ENCODE measurements at regions not wholly inside any gene's neighbourhood (a gene's known extent, or its start where the extent isn't known, plus 50 kb on each side); places are given as distances from the start of the nearest gene placed in this dataset.
"Not testable (repeated sequence)": the region's sequence is repeated elsewhere in the genome, so short reads cannot be mapped to it uniquely, and the experiment has no call there.

GRCh38 chr11:42768576-42768975 is 543.2 kb upstream of the API5 start:
- DNase-seq (ENCODE audit: low read depth): no peak

- DNase-seq (ENCODE audit: low read depth): no peak
These were observed 541.2 kb upstream of the API5 start for GRCh38 chr11:42770444-42771065.

GRCh38 chr11:42772886-42773285 is 538.9 kb upstream of the API5 start:
- no peak for DNase-seq (ENCODE audit: low read depth)

GRCh38 chr11:42773729-42774128 is 538.1 kb upstream of the API5 start:
- no peak for DNase-seq (ENCODE audit: low read depth)

- DNase-seq (ENCODE audit: low read depth): no peak
These were observed 537.2 kb upstream of the API5 start for GRCh38 chr11:42774567-42774966.

DNA sequence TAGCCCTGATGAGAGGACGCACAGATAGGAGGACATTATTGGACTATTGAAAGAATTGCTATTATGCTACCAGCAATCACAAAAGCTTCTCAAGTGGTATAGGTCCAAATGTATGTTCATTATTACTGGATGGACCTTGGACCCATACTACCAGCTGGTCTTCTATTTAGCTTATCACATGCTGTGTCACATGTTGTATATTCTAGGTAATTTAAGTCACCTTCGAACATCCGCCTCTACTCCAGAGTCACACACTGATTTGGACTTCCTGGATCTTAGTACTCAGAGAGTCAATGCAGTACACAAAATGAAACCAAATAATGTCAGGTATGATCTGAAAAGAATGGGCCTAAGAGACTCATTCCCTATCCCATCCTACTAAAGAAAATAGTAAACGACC is 534.0 kb upstream of the API5 start:
- DNase-seq (ENCODE audit: low read depth): no peak

DNA sequence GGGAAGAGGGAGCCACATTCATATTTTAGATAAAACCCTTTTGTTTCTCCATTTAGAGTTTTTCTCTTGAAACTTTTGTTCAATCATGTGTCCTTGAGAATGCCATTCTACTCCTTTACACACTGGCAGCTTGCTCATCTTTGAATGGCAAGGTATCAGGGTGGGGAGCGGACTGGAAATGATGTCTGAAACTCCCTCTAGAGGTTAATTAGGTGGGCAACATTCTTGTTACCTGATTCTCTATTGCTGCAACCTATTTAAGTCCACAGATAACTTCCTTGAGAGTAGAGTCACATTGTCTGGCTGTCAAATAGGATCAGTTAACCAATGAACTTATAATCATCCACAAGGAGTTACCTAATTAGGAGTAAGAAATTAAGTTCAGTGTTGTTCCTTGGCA is 533.6 kb upstream of the API5 start:
- no peak for DNase-seq (ENCODE audit: low read depth)

DNA sequence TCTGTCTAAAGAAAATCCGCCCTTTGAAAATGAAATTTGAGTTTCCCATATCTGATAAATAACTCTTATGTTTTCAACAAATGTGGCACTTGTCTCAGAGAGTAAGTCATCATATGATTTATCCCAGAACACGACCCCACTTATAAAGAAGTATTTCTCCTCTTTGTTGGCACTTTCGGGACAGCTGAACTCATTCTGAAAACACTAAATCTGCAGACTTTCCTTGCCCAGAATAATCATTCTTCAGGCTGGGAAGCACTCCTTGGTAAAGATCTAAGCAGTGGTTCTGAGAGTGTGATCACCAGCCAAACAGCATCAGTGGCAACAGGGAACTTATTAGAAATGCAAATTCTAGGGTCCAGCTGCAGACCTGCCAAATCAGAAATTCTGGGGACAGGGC is 532.2 kb upstream of the API5 start:
- DNase-seq (ENCODE audit: low read depth): no peak

- DNase-seq (ENCODE audit: low read depth): no peak
These were observed 524.8 kb upstream of the API5 start for GRCh38 chr11:42786981-42787380.

- not testable (repeated sequence) for DNase-seq (ENCODE audit: low read depth)
These were observed 516.3 kb upstream of the API5 start for GRCh38 chr11:42795483-42795882.

DNA sequence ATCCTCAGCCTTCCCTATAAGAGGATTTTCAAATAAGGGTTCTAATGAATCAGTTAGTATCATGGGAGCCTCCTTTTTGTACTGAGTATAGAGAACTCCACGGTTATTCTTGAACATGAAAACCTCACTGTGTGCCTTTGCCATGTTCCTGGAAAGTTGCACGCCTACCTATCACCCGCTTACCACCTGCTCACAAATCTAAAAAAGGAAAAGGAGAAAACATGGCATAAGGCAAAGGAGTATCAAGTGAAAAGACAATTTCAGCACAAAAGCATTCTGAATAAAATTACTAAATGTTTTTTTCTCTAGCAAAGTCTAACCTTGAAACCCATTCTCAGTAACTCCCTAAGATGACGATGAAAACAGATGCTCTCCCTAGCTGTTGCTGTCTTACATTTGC is 511.8 kb upstream of the API5 start:
- no peak for DNase-seq (ENCODE audit: low read depth)

GRCh38 chr11:42802201-42802899 is 509.4 kb upstream of the API5 start:
- DNase-seq (ENCODE audit: low read depth): no peak

GRCh38 chr11:42806191-42806590 is 505.6 kb upstream of the API5 start:
- DNase-seq (ENCODE audit: low read depth): no peak

GRCh38 chr11:42812361-42812760 is 499.4 kb upstream of the API5 start:
- DNase-seq (ENCODE audit: low read depth): no peak

- no peak for DNase-seq (ENCODE audit: low read depth)
These were observed 498.8 kb upstream of the API5 start for GRCh38 chr11:42812960-42813359.

DNA sequence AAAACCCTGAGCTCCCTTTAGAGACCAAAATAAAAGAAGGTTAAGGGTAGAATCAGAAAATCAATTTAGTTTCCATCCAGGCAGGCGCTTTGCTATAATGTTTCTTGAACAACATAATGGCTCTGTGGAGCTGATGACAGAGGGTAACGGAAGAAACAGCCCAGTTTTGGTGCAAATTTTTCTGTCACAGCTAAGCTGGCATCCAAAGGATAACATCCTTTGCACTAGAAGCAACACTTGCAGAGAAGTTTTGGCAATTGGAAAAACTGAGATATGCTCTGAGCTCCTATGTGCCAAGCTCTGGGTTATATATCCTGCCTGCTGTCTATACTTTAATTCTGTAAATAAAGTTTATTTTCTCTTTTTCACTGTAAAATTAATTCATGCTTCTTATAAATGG is 495.3 kb upstream of the API5 start:
- no peak for DNase-seq (ENCODE audit: low read depth)

DNA sequence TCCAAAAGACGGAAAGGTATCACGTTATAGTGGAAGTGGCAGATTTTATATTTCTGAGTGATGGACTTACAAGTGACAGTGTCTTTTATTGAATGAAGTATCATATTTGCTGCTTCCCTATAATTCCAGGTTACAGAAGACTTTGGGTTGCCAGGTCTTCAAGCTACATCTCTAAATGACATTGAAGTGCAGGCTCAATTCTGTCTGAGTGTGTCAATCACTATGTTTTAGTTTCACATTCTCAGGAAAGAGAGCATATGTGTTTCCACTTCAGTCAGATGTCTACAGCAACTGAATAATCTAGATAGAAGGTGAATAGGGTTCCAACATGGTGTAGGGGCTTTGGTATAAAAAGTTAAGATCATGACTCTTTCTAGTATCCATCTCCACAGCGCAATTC is 492.7 kb upstream of the API5 start:
- no peak for DNase-seq (ENCODE audit: low read depth)

GRCh38 chr11:42822188-42822587 is 489.6 kb upstream of the API5 start:
- not testable (repeated sequence) for DNase-seq (ENCODE audit: low read depth)

GRCh38 chr11:42823546-42823945 is 488.2 kb upstream of the API5 start:
- DNase-seq (ENCODE audit: low read depth): no peak

DNA sequence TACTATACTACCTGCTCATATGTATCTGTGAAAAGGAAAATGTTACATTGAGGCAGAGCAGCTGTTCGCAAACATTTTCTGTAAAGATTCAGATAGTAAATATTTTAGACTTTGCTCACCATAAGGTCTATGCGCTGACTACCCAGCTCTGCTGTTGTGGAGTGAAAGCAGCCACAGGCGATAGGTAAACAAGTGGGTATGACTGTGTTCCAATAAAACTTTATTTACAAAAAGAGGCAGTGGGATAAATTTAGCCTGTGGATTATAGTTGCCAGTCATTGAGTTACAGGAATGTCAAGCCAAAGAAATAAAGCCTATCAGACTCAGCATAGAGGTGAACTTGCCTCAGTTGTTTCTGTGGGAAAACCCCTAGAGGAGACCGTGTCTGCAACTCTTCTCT is 487.7 kb upstream of the API5 start:
- no peak for DNase-seq (ENCODE audit: low read depth)

DNA sequence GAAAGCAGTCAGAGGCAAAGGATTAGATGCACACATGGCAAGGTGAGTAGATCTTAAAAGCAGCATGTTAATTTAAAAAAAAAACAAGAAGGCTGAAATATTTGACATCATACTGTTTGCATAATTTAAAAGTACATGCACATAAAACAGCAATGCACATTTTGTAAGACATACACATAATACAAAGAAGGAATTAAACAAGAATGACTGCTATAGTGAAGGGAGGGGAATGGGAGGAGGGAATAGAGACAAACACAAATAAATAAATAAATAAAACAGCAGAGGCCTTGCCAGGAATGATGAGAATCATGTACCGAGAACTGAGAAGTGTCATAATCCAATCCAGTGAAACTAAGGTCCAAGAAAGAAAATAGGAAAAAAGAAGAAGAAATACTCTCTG is 486.2 kb upstream of the API5 start:
- DNase-seq (ENCODE audit: low read depth): no peak

GRCh38 chr11:42827845-42828244 is 484.0 kb upstream of the API5 start:
- DNase-seq (ENCODE audit: low read depth): no peak

DNA sequence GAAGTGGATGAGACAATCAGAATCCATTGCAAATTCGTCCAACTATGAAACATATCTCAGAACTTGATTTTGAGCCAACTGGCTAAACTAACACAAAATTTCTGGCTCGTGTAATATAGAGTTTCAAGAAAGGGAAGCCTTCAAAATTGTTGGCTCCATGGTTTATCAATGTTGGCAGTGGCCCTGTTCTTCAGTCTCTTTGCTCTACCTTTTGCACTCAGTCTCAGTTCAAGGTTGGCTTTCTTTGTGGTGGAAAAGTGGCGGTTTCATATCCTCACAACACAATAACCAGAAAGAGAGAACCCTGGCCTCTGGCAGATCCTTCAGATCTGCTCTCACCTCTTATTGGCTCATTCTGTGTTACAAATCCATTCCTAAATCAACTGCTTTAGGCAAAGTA is 473.8 kb upstream of the API5 start:
- no peak for DNase-seq (ENCODE audit: low read depth)

DNA sequence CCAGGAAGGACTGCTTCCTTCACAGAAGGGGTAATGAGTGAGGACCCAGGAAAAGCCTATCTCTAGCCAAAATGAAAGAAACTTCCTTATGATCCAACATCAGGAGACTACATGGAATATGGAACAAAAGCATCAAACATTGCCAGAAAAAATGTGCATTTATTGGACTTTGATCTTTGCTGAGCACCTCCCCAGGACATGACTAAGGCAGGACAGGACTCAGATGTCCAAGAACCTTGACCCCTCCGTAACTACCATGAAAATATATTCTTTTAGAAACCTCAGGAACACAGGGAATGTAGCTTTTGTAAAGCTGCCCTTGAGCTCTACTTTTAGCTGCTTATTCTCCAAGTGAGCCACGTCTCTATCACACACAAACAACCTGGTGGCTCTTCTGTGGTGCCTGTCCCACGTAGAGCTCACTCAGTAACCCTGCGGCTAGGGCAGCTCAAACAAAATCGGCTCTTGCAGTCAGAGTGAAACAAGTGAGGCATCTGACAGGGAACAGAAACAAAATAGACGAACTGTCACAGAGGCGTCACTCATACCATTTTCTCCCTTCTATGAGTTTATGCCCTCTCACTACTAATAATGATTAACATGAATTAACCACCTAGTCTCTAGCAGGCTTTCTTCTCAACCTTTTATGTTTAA is 471.5 kb upstream of the API5 start:
- DNase-seq (ENCODE audit: low read depth): no peak
